Astrocyte of the hippocampus (primary cell): ENCODE measurements at regions not wholly inside any gene's neighbourhood (a gene's known extent, or its start where the extent isn't known, plus 50 kb on each side); places are given as distances from the start of the nearest gene placed in this dataset.

Experiments used
- DNase-seq: peaks from one replicate; pipeline ENCODE4 v3.0.0; 2011; ENCODE audit warnings: low read depth, low spot score

GRCh38 chr1:177346790-177347359 lies 176.1 kb downstream of the BRINP2 start:
- DNase-seq = no peak

DNA sequence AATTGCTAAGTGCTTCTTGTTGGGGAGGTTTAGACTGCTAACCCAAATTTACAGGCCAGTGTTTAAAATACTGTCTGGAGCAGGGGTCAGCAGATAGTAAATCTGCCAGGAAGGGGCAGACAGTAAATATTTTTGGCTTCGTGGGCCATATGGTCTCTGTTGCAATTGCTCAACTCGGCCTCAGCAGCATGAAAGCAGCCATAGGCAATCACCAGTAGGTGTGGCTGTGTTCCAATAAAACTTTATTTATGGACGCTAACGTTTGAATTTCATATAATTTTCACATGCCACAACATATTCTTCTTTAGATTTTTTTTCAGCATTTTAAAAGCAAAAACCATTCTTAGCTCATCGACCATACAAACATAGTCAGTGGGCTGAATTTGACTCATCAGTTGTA lies 172.7 kb downstream of the BRINP2 start:
- DNase-seq = no peak

DNA sequence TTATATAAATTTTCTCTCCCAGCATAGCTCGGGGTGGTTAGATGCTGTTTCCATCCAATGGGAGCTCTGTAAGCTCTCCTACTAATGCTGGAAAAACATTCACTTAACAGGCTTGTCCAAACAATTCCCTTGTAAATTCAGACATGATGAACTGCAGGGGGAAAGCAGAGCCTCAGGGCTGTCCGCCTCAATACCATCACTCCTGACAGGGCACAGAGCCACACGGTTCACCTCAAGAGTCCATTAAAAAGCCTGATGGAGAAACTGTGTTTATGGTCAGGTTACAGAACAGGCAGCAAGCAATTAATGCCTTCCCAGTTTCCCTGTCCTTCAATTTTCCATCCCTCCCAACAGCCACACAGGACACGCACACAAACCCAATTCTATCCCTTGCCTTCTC lies 171.0 kb downstream of the BRINP2 start:
- DNase-seq = no peak

DNA sequence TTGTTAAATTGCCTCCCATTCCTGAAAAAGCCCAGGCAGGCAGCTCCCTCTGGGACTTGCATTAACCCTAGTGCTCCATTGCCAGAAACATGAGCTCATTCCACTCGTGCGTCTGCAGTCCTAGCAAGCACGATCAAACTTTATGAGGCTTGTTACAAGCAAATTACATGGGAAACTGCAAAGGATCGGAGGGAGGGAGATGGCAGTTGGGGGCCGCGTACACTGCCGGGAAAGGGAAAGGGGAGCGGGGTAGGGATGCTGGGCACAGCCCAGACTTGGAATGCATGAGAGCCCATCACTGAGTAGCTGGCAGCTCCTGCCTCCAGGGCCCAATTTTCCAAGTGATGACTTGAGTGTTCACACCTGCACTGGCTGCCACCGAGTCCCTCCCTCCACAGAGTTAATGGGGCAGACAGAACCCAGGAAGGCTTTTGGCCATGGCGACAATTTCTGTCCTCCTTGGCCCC lies 169.9 kb downstream of the BRINP2 start:
- DNase-seq = no peak

DNA sequence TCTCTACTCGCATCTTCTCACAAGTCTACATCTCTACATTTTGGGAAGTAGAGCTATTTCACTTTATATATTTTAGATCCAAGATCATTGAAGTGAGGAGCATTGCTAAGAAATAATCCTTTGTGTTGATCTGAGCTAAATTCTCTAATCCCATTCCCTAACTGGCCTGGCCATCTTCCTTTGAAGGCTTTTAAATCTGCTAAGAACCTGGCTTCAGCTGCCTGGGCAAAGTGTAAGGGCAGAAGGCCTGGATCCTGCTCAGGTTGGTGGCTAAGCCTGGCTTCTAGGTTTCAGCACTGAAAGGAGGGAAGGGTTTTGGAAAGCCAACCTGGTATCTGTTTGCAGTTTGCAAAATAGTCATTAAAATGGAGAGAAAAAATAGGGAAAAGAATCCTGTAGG lies 167.6 kb downstream of the BRINP2 start:
- no peak for DNase-seq

DNA sequence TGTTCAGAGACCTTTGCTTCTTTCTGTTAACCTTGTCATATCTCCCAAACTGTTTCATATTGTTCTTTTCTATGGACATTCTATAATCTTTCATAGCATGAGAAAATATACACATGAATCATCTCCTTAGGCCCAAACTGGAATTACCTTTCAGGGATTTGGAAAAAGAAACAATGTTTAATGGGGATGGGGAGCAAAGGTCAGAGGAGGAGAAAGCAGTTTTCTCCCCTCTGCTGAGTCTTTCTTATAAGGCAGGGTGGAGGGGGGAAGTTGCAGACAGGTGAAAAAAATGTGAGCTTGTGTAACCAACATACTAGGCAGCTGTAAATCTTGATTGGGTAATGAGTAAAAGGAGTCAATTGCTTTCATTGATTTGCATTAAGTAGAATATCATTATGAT lies 164.1 kb downstream of the BRINP2 start:
- no peak for DNase-seq

DNA sequence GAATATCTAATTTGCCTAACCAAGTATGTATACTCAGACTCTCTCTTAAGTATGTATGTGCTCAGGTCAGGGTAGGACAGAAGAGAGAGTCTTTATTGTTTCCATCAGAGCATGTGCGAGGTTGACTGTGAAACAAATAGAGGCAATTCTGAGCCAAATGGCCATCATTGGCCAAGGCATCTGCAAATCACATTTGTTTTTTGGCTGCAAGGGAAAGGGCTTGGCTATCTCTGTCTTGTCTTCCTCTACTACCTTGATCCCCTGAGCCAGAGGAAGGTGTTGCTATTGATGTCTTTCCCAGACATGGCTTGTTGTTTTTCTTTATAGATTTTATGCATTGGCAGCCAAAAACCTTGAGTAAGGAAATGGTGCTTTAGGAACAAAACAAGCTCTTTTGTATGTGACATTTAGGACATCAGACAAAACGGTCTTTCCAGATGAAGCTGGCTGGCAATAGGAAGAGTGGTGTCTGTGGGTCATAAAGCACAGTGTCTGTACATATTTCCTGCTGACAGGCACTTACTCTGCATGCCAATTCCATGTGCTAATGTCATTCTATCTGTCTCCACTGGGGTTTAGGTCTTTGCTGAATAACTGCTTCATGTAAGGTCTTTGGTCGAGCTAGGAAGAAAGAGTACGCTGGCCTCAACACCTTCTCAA lies 163.3 kb downstream of the BRINP2 start:
- no peak for DNase-seq
